ENCODE measurements at regions not wholly inside any gene's neighbourhood (a gene's known extent, or its start where the extent isn't known, plus 50 kb on each side); places are given as distances from the start of the nearest gene placed in this dataset.
A peak's percentile ranks its signal among the peaks of the same experiment; 100 is the strongest.

GRCh38 chr22:42328130-42328783 lies 57.8 kb upstream of the TCF20 start:
- H3K9me3 ChIP-seq (ENCODE audit: control insufficient read depth, insufficient read depth, low read depth, low read length): no peaks in the 10 kb centered on the region
- H4K20me1 ChIP-seq (ENCODE audit: control insufficient read depth, extremely low read depth, insufficient read depth, low read length): no peaks in the 10 kb centered on the region
- no peak for DNase-seq (ENCODE audit: low read depth in 2 of 2)
- H3K4me2 ChIP-seq (ENCODE audit: extremely low read depth, insufficient read depth, low read length): no peak overlapping the region
- H3K79me2 ChIP-seq (ENCODE audit: control insufficient read depth, insufficient read depth, low read length): no peaks in the 10 kb centered on the region
- no peak for TF ChIP-seq EZH2 (IDR thresholded peaks at IDR 0.05; ENCODE audit: low read length, missing control alignments)
- no peak for TF ChIP-seq CTCF (conservative IDR thresholded peaks at IDR 0.05 in 1 of 2, IDR thresholded peaks at IDR 0.05 in 1 of 2; ENCODE audit: low read depth in 1 of 2, low read length in 2 of 2)
- no peaks in the 10 kb centered on the region for H3K36me3 ChIP-seq (ENCODE audit: control insufficient read depth, insufficient read depth, low read length)
- H2AFZ ChIP-seq (ENCODE audit: low read length): no peak overlapping the region
- H3K27ac ChIP-seq (ENCODE audit: insufficient read depth, low read length): no peak overlapping the region
- no peak overlapping the region for H3K9ac ChIP-seq (ENCODE audit: insufficient read depth, low read length)
- H3K27me3 ChIP-seq (ENCODE audit: control insufficient read depth, insufficient read depth, low read length): no peaks in the 10 kb centered on the region
- H3K4me3 ChIP-seq (replicated peaks in 1 of 4; ENCODE audit: control extremely low read depth in 1 of 4, insufficient read depth in 1 of 4, low read depth in 3 of 4, low read length in 4 of 4): no peak overlapping the region
- no peaks in the 10 kb centered on the region for H3K4me1 ChIP-seq (ENCODE audit: control insufficient read depth, extremely low read depth, insufficient read depth, low read length)

DNA sequence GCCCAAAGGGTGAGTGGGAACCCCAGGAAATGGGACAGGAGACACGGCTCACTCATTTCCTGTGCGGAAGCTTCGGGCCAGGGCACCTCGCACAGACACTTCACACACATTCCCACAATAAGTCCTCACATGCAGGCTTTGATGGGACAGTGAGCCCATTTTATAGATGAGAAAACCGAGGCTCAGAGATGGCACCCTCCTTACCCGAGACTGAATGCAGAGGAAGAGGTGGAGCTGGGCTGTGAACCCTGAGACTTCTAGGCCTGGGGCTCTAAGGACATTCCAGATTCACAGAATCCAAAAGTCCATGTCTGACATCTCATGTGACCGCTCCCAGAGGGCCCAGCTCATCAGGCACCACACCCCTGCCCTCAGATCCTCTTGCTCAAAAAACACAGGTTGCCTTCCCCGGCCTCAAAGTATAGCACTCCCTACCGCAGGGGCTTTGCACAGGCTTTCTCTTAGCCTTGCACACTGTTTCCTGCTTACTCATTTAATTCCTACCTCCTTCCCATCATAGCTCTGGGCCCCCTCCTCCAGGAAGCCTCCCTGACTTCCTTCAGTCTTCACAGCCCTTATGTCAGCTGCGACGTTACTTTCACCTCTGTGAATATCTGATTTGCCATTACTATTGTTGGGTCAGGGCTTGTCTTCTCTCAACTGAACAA lies 57.1 kb upstream of the TCF20 start:
- no peak for TF ChIP-seq CTCF (conservative IDR thresholded peaks at IDR 0.05 in 1 of 2, IDR thresholded peaks at IDR 0.05 in 1 of 2; ENCODE audit: low read depth in 1 of 2, low read length in 2 of 2)
- no peak for TF ChIP-seq EZH2 (IDR thresholded peaks at IDR 0.05; ENCODE audit: low read length, missing control alignments)
- no peak overlapping the region for H3K4me3 ChIP-seq (replicated peaks in 1 of 4; ENCODE audit: control extremely low read depth in 1 of 4, insufficient read depth in 1 of 4, low read depth in 3 of 4, low read length in 4 of 4)
- no peaks in the 10 kb centered on the region for H3K79me2 ChIP-seq (ENCODE audit: control insufficient read depth, insufficient read depth, low read length)
- no peaks in the 10 kb centered on the region for H4K20me1 ChIP-seq (ENCODE audit: control insufficient read depth, extremely low read depth, insufficient read depth, low read length)
- no peak overlapping the region for H2AFZ ChIP-seq (ENCODE audit: low read length)
- H3K9ac ChIP-seq (ENCODE audit: insufficient read depth, low read length): no peak overlapping the region
- H3K36me3 ChIP-seq (ENCODE audit: control insufficient read depth, insufficient read depth, low read length): no peaks in the 10 kb centered on the region
- no peaks in the 10 kb centered on the region for H3K4me1 ChIP-seq (ENCODE audit: control insufficient read depth, extremely low read depth, insufficient read depth, low read length)
- H3K27me3 ChIP-seq (ENCODE audit: control insufficient read depth, insufficient read depth, low read length): no peaks in the 10 kb centered on the region
- DNase-seq (ENCODE audit: low read depth in 2 of 2): no peak
- no peaks in the 10 kb centered on the region for H3K9me3 ChIP-seq (ENCODE audit: control insufficient read depth, insufficient read depth, low read depth, low read length)
- no peak overlapping the region for H3K27ac ChIP-seq (ENCODE audit: insufficient read depth, low read length)
- H3K4me2 ChIP-seq (ENCODE audit: extremely low read depth, insufficient read depth, low read length): no peak overlapping the region

DNA sequence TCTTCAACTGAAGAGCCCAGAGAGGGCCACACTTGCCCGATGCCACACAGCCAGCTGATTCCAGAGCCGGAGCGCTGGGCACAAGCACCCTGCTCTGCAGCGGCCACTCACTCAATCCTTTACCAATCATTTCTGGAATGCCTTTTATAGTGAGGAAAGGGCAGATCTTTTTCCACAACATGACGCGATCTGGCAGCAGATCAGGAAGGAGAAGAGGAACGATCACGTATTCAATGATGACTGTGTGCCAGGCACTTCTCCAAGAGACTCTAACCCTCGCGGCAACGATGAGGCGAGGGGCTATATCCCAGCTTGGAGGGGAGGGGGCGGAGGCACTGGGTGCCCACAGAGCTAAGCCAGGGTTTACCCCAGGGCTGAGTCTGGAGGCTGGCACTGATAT lies 56.3 kb upstream of the TCF20 start:
- Histone ChIP-seq H3K9ac (ENCODE audit: insufficient read depth, low read length) (no peak overlapping the region), H3K79me2 (ENCODE audit: control insufficient read depth, insufficient read depth, low read length) (no peaks in the 10 kb centered on the region), H2AFZ (ENCODE audit: low read length) (no peak overlapping the region), H3K4me1 (ENCODE audit: control insufficient read depth, extremely low read depth, insufficient read depth, low read length) (no peaks in the 10 kb centered on the region), H4K20me1 (ENCODE audit: control insufficient read depth, extremely low read depth, insufficient read depth, low read length) (no peaks in the 10 kb centered on the region), H3K27ac (ENCODE audit: insufficient read depth, low read length) (no peak overlapping the region), H3K36me3 (ENCODE audit: control insufficient read depth, insufficient read depth, low read length) (no peaks in the 10 kb centered on the region), H3K27me3 (ENCODE audit: control insufficient read depth, insufficient read depth, low read length) (no peaks in the 10 kb centered on the region), H3K9me3 (ENCODE audit: control insufficient read depth, insufficient read depth, low read depth, low read length) (no peaks in the 10 kb centered on the region), H3K4me3 (replicated peaks in 1 of 4; ENCODE audit: control extremely low read depth in 1 of 4, insufficient read depth in 1 of 4, low read depth in 3 of 4, low read length in 4 of 4) (no peak overlapping the region), H3K4me2 (ENCODE audit: extremely low read depth, insufficient read depth, low read length) (no peak overlapping the region)
- TF ChIP-seq CTCF (conservative IDR thresholded peaks at IDR 0.05 in 1 of 2, IDR thresholded peaks at IDR 0.05 in 1 of 2; ENCODE audit: low read depth in 1 of 2, low read length in 2 of 2) (no peak), EZH2 (IDR thresholded peaks at IDR 0.05; ENCODE audit: low read length, missing control alignments) (no peak)
- DNase-seq (ENCODE audit: low read depth in 2 of 2): peak; percentile 16 to 46
